Smooth muscle cell (in vitro differentiated cells): ENCODE measurements at regions not wholly inside any gene's neighbourhood (a gene's known extent, or its start where the extent isn't known, plus 50 kb on each side); places are given as distances from the start of the nearest gene placed in this dataset.

Experiments
- DNase-seq: peaks from one replicate; lab custom pipeline; 2025; ENCODE audit not compliant: unreplicated experiment; lab: John Stamatoyannopoulos, UW
- H2AFZ ChIP-seq: fragments of 200-600 bp; sonication (generic); 2 replicates; pipeline ENCODE4 v1.6.0; 2016; ENCODE audit warnings: antibody characterized with exemption, low read depth, mild to moderate bottlenecking
- H3F3A ChIP-seq: fragments of 200-600 bp; sonication (generic); 2 replicates; pipeline ENCODE4 v1.6.0; 2017; ENCODE audit warnings: antibody characterized with exemption, low read depth
- H3K27ac ChIP-seq: fragments of 200-600 bp; sonication (generic); 2 replicates; pipeline ENCODE4 v1.5.1; 2016; ENCODE audit warnings: low read depth, mild to moderate bottlenecking
- H3K27me3 ChIP-seq: fragments of 200-600 bp; sonication (generic); 2 replicates; pipeline ENCODE4 v1.6.1; 2016; ENCODE audit warnings: low read depth, mild to moderate bottlenecking
- H3K36me3 ChIP-seq: fragments of 200-600 bp; sonication (generic); 2 replicates; pipeline ENCODE4 v1.5.1; 2016; ENCODE audit warnings: low read depth
- H3K4me1 ChIP-seq: fragments of 200-600 bp; sonication (generic); 2 replicates; pipeline ENCODE4 v1.5.1; 2016; ENCODE audit warnings: low read depth
- H3K4me2 ChIP-seq: fragments of 200-600 bp; sonication (generic); 2 replicates; pipeline ENCODE4 v1.6.0; 2016; ENCODE audit warnings: mild to moderate bottlenecking
- H3K4me3 ChIP-seq: fragments of 200-600 bp; sonication (generic); 2 replicates; pipeline ENCODE4 v1.5.1; 2016; ENCODE audit warnings: mild to moderate bottlenecking
- H3K79me2 ChIP-seq: fragments of 200-600 bp; sonication (generic); 2 replicates; pipeline ENCODE4 v1.6.0; 2016; ENCODE audit warnings: low read depth, mild to moderate bottlenecking
- H3K9ac ChIP-seq: fragments of 200-600 bp; sonication (generic); 2 replicates; pipeline ENCODE4 v1.6.0; 2016; ENCODE audit warnings: low read depth
- H3K9me3 ChIP-seq: fragments of 200-600 bp; sonication (generic); replicated peaks from 2 replicates; pipeline ENCODE4 v1.5.1; 2016; ENCODE audit warnings: low read depth
- H4K20me1 ChIP-seq: fragments of 200-600 bp; sonication (generic); 2 replicates; pipeline ENCODE4 v1.6.0; 2016; ENCODE audit warnings: low read depth
- WGBS: methylation state at CpG from one replicate; pipeline ENCODE4 v1.1.7; 2016; ENCODE audit warnings: low lambda C conversion rate; 5-methylcytosine and 5-hydroxymethylcytosine counted together
- TF ChIP-seq, protein P1 (sequence below): fragments of 200-600 bp; sonication (generic); IDR thresholded peaks from 2 replicates; pipeline ENCODE4 v1.5.1; 2017; ENCODE audit warnings: borderline replicate concordance, mild to moderate bottlenecking, antibody characterized with exemption; ENCODE audit not compliant: insufficient read depth, poor library complexity, severe bottlenecking

- no peaks in the 10 kb centered on the region for H3K79me2 ChIP-seq
- H4K20me1 ChIP-seq = no peaks in the 10 kb centered on the region
- 89% methylated on average over 1 of the region's 1 CpG for WGBS
- no peak overlapping the region for H3K9ac ChIP-seq
- H3K27me3 ChIP-seq = no peaks in the 10 kb centered on the region
- H3F3A ChIP-seq = no peaks in the 10 kb centered on the region
- H2AFZ ChIP-seq = no peak overlapping the region
- no peak for DNase-seq
- H3K4me2 ChIP-seq = no peak overlapping the region
- no peak overlapping the region for H3K27ac ChIP-seq
- no peaks in the 10 kb centered on the region for H3K9me3 ChIP-seq
- no peak overlapping the region for H3K4me3 ChIP-seq
- TF ChIP-seq, protein P1, sequence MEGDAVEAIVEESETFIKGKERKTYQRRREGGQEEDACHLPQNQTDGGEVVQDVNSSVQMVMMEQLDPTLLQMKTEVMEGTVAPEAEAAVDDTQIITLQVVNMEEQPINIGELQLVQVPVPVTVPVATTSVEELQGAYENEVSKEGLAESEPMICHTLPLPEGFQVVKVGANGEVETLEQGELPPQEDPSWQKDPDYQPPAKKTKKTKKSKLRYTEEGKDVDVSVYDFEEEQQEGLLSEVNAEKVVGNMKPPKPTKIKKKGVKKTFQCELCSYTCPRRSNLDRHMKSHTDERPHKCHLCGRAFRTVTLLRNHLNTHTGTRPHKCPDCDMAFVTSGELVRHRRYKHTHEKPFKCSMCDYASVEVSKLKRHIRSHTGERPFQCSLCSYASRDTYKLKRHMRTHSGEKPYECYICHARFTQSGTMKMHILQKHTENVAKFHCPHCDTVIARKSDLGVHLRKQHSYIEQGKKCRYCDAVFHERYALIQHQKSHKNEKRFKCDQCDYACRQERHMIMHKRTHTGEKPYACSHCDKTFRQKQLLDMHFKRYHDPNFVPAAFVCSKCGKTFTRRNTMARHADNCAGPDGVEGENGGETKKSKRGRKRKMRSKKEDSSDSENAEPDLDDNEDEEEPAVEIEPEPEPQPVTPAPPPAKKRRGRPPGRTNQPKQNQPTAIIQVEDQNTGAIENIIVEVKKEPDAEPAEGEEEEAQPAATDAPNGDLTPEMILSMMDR = no peak
- no peaks in the 10 kb centered on the region for H3K36me3 ChIP-seq
- H3K4me1 ChIP-seq = no peaks in the 10 kb centered on the region
Observed at GRCh38 chr5:12274236-12274635, 370.0 kb upstream of the CTNND2 start.

DNA sequence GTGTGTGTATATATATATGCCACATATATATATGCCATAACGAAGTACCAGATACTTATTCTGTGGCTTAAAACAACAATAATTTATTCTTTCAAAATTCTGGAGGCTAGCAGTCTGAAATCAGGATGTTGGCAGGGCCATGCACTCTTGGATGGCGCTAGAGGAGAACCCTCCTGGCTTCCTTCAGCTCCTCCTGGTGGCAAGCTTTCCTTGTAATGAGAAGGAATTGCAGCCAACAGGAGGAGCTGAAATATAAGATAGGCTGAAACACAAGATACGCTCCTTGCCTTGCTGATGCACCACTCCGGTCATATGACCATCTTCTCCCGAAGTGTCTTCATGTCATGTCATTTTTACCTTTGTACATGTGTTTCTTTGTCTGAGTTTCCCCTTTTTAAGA is 368.1 kb upstream of the CTNND2 start:
- H3K79me2 ChIP-seq = no peaks in the 10 kb centered on the region
- H3K9me3 ChIP-seq = no peaks in the 10 kb centered on the region
- no peak overlapping the region for H3K9ac ChIP-seq
- H3F3A ChIP-seq = no peaks in the 10 kb centered on the region
- no peak overlapping the region for H3K4me2 ChIP-seq
- H3K27me3 ChIP-seq = no peaks in the 10 kb centered on the region
- no peaks in the 10 kb centered on the region for H3K36me3 ChIP-seq
- DNase-seq = no peak
- H4K20me1 ChIP-seq = no peaks in the 10 kb centered on the region
- no peaks in the 10 kb centered on the region for H3K4me1 ChIP-seq
- TF ChIP-seq, protein P1 = no peak
- 47% methylated on average over 5 of the region's 5 CpGs for WGBS
- no peak overlapping the region for H3K27ac ChIP-seq
- H2AFZ ChIP-seq = no peak overlapping the region
- no peak overlapping the region for H3K4me3 ChIP-seq

- Histone ChIP-seq H2AFZ (no peak overlapping the region), H3K27me3 (no peaks in the 10 kb centered on the region), H3K4me2 (no peak overlapping the region), H3K4me3 (no peak overlapping the region), H3F3A (no peaks in the 10 kb centered on the region), H3K9me3 (no peaks in the 10 kb centered on the region), H4K20me1 (no peaks in the 10 kb centered on the region), H3K4me1 (no peaks in the 10 kb centered on the region), H3K9ac (no peak overlapping the region), H3K27ac (no peak overlapping the region), H3K36me3 (no peaks in the 10 kb centered on the region), H3K79me2 (no peaks in the 10 kb centered on the region)
- TF ChIP-seq, protein P1 = no peak
- WGBS = 100% methylated on average over 1 of the region's 1 CpG
- DNase-seq = no peak
Observed at GRCh38 chr5:12270914-12271313, 366.7 kb upstream of the CTNND2 start.

- no peak for DNase-seq
- no peak overlapping the region for H3K4me2 ChIP-seq
- H2AFZ ChIP-seq = no peak overlapping the region
- WGBS = 83% methylated on average over 3 of the region's 3 CpGs
- H3K4me3 ChIP-seq = no peak overlapping the region
- H3K27ac ChIP-seq = no peak overlapping the region
- no peaks in the 10 kb centered on the region for H3K27me3 ChIP-seq
- no peaks in the 10 kb centered on the region for H3F3A ChIP-seq
- H3K36me3 ChIP-seq = no peaks in the 10 kb centered on the region
- H4K20me1 ChIP-seq = no peaks in the 10 kb centered on the region
- H3K9ac ChIP-seq = no peak overlapping the region
- H3K4me1 ChIP-seq = no peaks in the 10 kb centered on the region
- TF ChIP-seq, protein P1 = no peak
- H3K79me2 ChIP-seq = no peaks in the 10 kb centered on the region
- no peaks in the 10 kb centered on the region for H3K9me3 ChIP-seq
Observed at GRCh38 chr5:12269164-12269563, 364.9 kb upstream of the CTNND2 start.
